Right renal cortex interstitium (tissue), 3 donors: ENCODE measurements at regions not wholly inside any gene's neighbourhood (a gene's known extent, or its start where the extent isn't known, plus 50 kb on each side); places are given as distances from the start of the nearest gene placed in this dataset.
"Not testable (repeated sequence)": the region's sequence is repeated elsewhere in the genome, so short reads cannot be mapped to it uniquely, and the experiment has no call there.

ENCODE experiments used
- DNase-seq, 3 donors: peaks; one replicate each; pipeline ENCODE4 v3.0.0-alpha.2; 2013; ENCODE audit warnings: low read depth in 3 of 3, low spot score in 2 of 3

GRCh38 chr3:105274536-105274935 is 92.2 kb upstream of the ALCAM start:
- DNase-seq: no peak

GRCh38 chr3:105274958-105275357 is 91.8 kb upstream of the ALCAM start:
- no peak for DNase-seq

- no peak for DNase-seq
These were observed 89.1 kb upstream of the ALCAM start for GRCh38 chr3:105277656-105278055.

- DNase-seq: no peak
These were observed 88.0 kb upstream of the ALCAM start for GRCh38 chr3:105278688-105279087.

- DNase-seq: no peak
These were observed 84.7 kb upstream of the ALCAM start for GRCh38 chr3:105281989-105282388.

GRCh38 chr3:105284876-105285275 is 81.8 kb upstream of the ALCAM start:
- DNase-seq: no peak

- no peak for DNase-seq
These were observed 81.0 kb upstream of the ALCAM start for GRCh38 chr3:105285653-105286241.

- no peak for DNase-seq
These were observed 73.3 kb upstream of the ALCAM start for GRCh38 chr3:105293441-105293840.

GRCh38 chr3:105296182-105296822 is 70.4 kb upstream of the ALCAM start:
- DNase-seq: not testable (repeated sequence)

- DNase-seq: no peak
These were observed 62.2 kb upstream of the ALCAM start for GRCh38 chr3:105304487-105304886.

GRCh38 chr3:105315144-105315543 is 51.6 kb upstream of the ALCAM start:
- no peak for DNase-seq

- DNase-seq: no peak
These were observed 50.9 kb upstream of the ALCAM start for GRCh38 chr3:105315815-105316214.

- no peak for DNase-seq
These were observed 50.4 kb upstream of the ALCAM start for GRCh38 chr3:105316331-105316730.
